CD4-positive, alpha-beta T cell treated with Interleukin-17A for 1 hour (primary cell): ENCODE measurements at regions not wholly inside any gene's neighbourhood (a gene's known extent, or its start where the extent isn't known, plus 50 kb on each side); places are given as distances from the start of the nearest gene placed in this dataset.

Source experiments
- DNase-seq: peaks from one replicate; pipeline ENCODE4 v3.0.0-alpha.2; 2020

DNA sequence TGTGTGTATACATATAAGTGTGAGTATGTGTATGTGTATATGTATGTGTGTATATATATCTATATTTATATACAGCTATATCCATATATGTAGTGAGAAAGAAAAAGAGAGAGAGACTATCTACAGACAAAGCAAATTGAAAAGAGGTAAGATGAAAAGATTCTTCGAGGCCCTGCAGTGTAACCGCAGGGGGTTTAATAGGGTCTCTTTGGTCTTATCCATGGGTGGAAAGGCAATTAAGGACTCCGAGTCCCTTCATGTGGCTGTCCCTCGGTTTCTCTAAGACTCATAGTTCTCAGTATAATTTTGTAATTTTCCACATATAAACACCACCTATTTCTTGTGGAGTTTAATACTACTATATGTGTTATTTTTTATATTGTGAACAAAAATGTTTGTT lies 50.6 kb upstream of the JAZF1 start:
- DNase-seq, result no peak

- no peak for DNase-seq
Measured at GRCh38 chr7:28236560-28236959, 56.0 kb upstream of the JAZF1 start.

- DNase-seq, result no peak
Measured at GRCh38 chr7:28237363-28237762, 56.8 kb upstream of the JAZF1 start.

DNA sequence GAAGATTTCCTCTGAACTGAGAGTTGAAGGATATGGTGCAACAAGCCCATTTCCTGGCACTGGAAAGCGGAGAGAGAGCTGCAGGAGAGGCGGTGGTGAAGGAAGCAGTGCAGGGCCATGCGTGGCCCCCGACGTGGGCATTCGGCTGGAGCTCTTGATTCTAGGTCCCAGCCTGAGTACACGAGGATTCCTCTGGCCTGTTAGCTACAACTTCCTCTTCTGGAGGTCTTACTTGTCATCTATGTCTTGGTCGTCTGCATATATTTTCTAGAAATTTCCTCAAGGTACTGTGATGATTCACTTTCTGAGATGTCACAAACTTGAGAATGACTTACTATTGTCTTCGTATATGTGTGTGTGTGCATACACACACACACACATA lies 59.2 kb upstream of the JAZF1 start:
- DNase-seq, result no peak

GRCh38 chr7:28240481-28240880 lies 59.9 kb upstream of the JAZF1 start:
- no peak for DNase-seq

DNA sequence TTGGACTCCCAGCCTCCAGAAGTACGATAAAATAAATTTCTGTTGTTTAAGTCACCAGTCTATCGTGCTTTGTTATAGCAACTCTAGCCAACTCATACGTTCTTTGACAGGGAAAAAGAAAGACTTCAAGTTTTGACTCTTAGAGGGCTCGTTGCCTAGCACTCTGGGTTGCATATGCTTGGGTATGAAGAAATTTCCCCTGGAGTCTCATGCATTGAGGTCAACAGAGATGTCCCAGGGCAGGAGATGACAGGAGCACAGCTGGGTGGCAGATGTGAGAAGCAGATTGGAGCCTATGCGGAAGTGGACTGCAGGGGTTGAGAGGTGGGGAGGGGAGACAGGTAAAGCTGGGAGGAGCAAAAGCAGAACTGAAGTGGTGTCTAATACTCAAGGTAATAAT lies 63.3 kb upstream of the JAZF1 start:
- DNase-seq, result no peak

DNA sequence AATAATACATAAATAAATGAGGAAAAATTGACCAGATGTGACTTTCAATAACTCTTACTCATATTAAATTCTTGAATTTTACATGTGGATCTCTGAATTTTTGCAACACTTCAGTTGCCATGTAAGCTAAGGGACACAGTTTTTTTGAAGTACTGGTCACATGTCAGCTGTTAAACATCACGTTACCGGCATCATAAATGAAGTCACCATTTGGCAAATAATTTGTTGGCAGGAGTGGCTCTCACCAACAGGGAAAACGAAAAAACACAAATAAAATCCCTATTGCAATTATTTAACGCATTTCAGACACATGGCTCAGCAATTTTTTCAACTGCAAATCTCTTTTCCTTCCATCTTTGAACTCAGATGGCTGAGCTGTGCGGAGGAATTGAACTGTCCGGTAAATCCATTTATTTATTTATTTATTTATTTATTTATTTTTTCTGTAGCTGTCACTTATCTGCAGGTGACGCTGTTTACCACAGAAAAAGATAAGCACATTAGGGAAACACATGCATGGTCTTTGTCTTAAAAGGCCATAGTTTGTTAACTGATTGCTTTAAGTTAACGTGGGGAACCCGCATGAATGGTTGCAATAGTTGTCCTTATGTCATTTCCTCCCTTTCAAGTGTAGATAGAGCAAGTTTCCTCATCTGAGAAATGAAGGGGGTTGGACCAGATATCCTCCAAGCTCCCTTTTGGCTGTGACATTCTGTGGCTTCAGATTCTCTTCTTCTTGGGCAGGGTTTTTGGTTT lies 64.7 kb upstream of the JAZF1 start:
- DNase-seq, result no peak

DNA sequence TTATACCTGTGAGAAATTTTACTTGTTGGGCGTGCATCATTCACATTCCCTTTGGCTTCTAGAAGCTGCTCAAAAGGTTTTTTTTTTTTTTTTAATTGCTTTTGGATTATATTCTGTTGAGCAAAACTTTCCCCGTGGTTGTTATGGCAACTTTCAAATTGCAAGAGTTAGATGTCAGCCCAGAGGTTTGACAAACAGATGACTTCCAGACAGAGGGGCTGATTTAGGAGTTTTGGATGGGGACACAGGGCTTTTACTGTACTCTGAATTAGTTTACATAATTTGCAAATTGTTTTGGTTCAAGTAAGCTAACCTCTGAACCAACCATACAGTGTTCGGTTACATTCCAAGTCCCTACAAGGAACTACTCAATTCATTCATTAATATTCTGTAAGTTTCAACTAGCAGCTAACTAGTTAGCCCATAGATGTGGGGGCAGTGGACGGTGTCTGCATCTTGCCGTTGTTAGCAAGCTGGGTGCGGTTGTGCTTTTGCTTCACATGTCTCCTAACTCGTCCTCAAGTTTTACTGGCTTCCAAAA lies 66.4 kb upstream of the JAZF1 start:
- DNase-seq, result no peak

DNA sequence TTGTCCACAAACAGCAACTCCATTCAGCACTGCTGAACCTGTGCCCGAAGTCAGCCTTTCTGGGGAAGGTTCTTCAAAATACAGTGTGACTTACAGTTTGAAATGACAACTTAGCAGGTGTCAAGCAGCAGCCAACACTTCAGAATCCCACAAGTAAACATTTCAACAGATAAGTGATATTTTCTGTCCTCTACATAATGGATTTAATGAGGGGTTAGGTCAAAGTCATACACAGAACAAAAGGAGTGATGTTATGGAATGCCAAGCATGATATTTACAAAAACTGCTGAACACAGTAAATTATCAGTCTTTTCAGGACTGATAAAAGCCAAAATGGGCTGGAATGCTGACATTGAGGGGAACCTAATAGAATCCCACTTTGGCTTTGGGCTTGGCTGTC lies 77.6 kb upstream of the JAZF1 start:
- no peak for DNase-seq

GRCh38 chr7:28260969-28261368 lies 80.4 kb upstream of the JAZF1 start:
- DNase-seq, result no peak

DNA sequence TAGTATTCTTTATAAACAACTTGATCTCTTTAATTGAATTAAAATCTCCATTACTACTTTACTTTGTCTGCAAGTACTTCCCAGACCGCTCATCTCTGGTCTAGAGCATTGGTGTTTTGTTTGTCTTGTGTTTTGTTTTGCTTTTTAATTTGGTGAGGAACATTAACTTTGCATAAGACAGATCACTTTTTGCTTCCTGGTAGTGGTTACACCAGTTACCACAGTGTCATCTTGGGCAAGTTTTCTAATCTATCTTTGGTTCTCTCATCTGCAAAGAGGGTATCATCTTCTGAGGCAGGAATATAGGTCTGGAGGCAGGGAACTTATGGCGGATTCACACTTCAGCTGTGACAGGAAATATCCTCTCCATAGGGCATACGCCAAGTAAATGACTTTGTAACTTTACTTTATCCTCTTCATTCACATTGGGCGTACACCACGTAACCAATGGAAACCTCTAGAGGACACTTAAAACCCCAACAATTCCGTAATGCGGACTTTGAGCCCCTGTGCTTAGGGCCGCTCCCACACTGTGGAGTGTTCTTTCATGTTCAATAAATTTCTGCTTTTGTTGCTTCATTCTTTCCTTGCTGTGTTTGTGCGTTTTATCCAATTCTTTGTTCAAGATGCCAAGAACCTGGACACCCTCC lies 83.2 kb upstream of the JAZF1 start:
- no peak for DNase-seq

- no peak for DNase-seq
Measured at GRCh38 chr7:28266402-28266801, 85.8 kb upstream of the JAZF1 start.

DNA sequence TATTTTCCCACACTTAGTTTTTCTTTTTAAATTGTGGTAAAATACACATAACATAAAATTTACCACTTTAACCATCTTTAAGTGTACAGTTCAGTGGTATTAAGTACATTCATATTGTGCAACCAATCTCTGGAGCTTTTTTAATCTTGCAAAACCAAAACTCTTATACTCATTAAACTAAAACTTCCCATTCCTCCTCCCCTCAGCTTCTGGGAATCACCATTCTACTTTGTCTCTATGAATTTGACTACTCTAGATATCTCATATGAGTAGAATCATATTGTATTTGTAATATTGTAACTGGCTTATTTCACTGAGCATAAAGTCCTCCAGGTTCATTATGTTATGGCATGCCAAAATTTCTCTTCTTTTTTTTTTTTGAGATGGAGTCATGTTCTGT lies 86.4 kb upstream of the JAZF1 start:
- no peak for DNase-seq

DNA sequence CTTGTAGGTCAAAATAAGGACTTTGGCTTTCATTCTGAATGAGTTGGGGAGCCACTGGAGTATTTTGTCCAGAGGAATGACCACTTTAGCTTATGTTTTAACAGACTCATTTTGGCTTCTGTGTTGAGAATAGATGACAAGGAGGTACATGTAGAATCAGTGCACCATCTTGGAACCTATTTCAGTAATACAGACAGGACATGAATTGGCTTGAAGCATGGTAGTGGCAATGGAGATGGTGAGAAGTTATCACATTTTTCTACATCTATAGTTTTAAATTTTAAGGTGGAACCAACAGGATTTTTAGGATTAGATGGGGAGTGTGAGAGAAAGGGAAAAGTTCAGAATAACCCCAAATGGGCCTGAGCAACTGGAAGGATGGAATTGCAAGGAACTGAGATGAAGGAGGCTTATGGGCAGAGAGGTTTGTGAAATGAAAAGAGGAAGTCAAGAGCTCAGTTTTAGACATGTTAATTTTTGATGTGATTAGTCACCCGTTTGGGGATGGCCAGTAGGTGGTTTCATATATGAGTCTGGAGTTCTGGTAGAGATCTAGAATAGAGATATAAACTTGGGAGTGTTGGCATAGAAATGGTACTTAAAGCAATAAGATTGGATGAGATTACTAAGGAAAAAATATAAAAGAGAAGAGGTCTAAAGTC lies 89.2 kb upstream of the JAZF1 start:
- no peak for DNase-seq

DNA sequence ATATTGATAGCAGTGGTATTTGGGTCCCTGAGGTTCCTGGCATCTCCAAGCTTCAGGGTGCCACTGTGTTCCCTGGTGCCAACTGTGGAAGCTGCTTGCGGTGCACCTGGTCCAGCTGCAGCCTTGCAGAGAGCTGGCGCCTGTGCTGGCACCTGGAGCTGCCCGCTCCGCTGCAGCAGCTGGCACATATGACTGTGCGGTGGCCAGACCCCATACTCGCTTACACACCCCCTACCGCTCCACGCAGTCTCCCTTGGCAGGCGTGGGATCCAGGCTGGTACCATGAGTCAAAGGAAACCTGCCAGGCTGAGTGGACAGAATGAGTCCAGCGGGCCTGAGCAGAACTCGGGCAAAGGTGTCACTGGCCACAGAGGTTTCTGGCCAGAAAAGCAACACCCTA lies 89.9 kb upstream of the JAZF1 start:
- no peak for DNase-seq

- DNase-seq, result peak; percentile 37
Measured at GRCh38 chr7:28272461-28272877, 91.9 kb upstream of the JAZF1 start.

- no peak for DNase-seq
Measured at GRCh38 chr7:28276298-28276697, 95.7 kb upstream of the JAZF1 start.

- DNase-seq, result no peak
Measured at GRCh38 chr7:28277364-28277763, 96.8 kb upstream of the JAZF1 start.

DNA sequence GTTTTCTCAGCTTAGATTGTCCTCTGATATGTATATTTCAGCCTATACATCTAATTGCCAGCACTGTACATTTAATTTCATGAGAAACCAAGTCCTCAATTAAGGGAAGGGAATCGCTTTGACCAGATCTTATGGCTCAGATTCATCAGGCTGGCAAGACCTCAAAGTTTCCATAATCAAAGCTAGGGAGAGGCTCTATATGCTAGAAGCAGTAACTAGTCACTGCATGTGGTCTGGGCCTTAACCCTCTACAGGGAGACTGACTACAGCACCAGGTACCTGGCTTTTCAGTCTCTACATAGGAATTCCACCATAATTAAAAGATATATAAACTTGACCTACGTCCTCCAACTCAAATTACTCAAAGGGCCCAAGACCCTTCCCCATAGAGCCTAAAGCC lies 97.4 kb upstream of the JAZF1 start:
- no peak for DNase-seq

GRCh38 chr7:28280516-28280915 lies 99.9 kb upstream of the JAZF1 start:
- DNase-seq, result no peak

DNA sequence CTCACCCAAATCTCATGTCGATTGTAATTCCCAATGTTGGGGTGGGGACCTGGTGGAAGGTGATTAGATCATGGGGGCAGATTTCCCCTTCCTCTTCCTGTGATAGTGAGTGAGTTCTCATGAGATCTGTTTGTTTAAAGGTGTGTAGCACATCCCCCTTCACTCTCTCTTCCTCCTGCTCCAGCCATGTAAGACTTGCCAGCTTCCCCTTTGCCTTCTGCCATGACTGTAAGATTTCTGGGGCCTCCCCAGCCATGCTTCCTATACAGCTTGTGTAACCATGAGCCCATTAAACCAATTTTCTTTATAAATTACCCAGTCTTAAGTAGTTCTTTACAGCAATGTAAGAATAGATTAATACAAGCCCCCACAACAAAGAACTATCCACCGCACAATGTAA lies 109.9 kb upstream of the JAZF1 start:
- no peak for DNase-seq

DNA sequence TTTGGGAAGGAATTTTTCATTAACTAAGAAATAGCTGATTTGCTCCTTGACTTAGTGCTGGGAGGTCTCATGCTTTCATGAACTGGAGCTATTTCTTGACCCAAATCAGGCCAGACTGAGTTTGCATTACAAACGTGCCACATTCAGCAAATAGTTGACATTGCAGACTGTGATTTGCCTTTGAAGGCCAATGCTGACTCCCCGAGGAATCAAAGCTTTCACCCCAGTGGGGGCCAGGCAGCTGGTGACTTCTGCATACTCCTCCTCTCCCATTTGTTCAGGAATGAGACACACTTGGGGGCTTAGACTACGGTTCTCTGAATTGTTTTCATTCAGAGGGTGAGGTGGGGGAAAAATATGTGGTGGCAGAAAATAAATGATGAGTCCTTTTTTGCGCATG lies 111.0 kb upstream of the JAZF1 start:
- no peak for DNase-seq

DNA sequence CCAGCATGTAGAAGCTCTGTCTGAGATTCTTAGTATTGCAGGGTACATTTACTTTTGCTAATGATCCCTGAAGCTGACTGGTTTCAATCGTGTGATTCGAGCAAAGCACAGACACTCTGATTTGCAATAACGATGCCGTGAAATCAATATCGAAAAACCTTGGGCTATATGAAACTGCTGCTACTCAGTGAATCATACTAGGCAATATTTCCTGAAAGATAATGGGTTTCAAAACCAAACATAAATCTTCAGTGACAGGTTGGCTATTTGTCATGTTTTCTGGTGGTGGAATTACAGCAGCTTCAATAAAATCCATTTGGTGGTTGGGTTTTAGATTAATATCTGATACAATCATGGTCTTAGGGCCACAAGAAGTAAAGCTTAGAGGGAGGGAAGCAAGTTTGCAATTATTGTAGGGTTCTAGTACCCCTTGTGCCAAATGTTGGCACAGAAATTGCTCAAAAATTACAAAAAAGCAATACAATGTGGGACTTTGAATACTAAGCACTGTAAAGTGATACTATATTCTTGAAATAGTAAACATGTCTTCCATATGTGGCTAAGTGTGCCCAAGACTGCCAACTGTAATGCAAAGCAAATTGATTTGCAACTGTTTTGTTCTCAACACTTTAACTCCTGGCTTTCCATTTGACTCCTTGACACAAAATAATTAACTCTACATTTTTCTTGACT lies 112.4 kb upstream of the JAZF1 start:
- DNase-seq, result no peak

GRCh38 chr7:28293527-28293835 lies 112.9 kb upstream of the JAZF1 start:
- no peak for DNase-seq
